Adrenal gland (tissue), 9 donors: ENCODE measurements at regions not wholly inside any gene's neighbourhood (a gene's known extent, or its start where the extent isn't known, plus 50 kb on each side); places are given as distances from the start of the nearest gene placed in this dataset.

ENCODE experiments used
- DNase-seq, 7 donors: peaks; one replicate each; pipeline ENCODE4 v3.0.0-alpha.2; 2019 to 2020
- H3K27ac ChIP-seq, 5 donors: fragments of 200-600 bp; sonication (generic) in 4 of 5; 1 replicate in 3 of 5; 2 replicates in 2 of 5; pipeline versions ENCODE4 v1.5.1 to v1.8.0; 2016 to 2020; ENCODE audit warnings: mild to moderate bottlenecking in 1 of 5
- H3K27me3 ChIP-seq: fragments of 200-600 bp; 2 replicates; pipeline ENCODE4 v1.8.0; 2021
- H3K36me3 ChIP-seq, 2 donors: fragments of 200-600 bp; replicated peaks in 1 of 2; 1 replicate in 1 of 2; 2 replicates in 1 of 2; pipeline versions ENCODE4 v1.5.1 to v1.8.0; 2018 to 2022
- H3K4me1 ChIP-seq, 2 donors: fragments of 200-600 bp; replicated peaks in 1 of 2; 1 replicate in 1 of 2; 2 replicates in 1 of 2; pipeline versions ENCODE4 v1.5.1 to v1.8.0; 2018 to 2021
- H3K4me3 ChIP-seq, 4 donors: fragments of 200-600 bp; sonication (generic) in 3 of 4; one replicate each; pipeline ENCODE4 v1.5.1; 2016 to 2018
- H3K9me3 ChIP-seq, 3 donors: fragments of 200-600 bp; sonication (generic) in 1 of 3; replicated peaks in 1 of 3; 1 replicate in 2 of 3; 2 replicates in 1 of 3; pipeline versions ENCODE4 v1.5.1 to v1.8.0; 2016 to 2021
- POLR2A ChIP-seq, 2 donors: fragments of 450-650 bp; IDR thresholded peaks; one replicate each; pipeline ENCODE4 v1.6.1; 2017; ENCODE audit warnings: antibody characterized with exemption in 2 of 2, mild to moderate bottlenecking in 2 of 2, moderate library complexity in 1 of 2
- WGBS, 4 donors: extraction: QIAGEN DNeasy Blood & Tissue Kit in 2 of 4; methylation state at CpG; one replicate each; pipeline versions ENCODE4 v1.1.5 to v1.1.7; 2013 to 2017; 5-methylcytosine and 5-hydroxymethylcytosine counted together
- intact Hi-C, 2 donors: fragments of 100-400 bp; cut with DNase I; formaldehyde crosslinking; loops; one replicate each; pipeline versions ENCODE4 v1.14.1 to v1.15.0; 2022 to 2023
- TF ChIP-seq, protein P1 (sequence below), 6 experiments: fragments of 450-650 bp in 4 of 6; fragments of 200-600 bp in 2 of 6; sonication (generic) in 1 of 6; IDR thresholded peaks; 1 replicate in 5 of 6; 2 replicates in 1 of 6; pipeline versions ENCODE4 v1.5.1 to v1.8.0; 2016 to 2021; ENCODE audit warnings: antibody characterized with exemption in 6 of 6, mild to moderate bottlenecking in 2 of 6, moderate library complexity in 1 of 6
- donor health status: healthy with polysubstance abuse.
- donor health status: Bipolar disorder and iron deficiency.
- donor health status: DM: yes; HTN: yes; CAD: no.
- donor health status: DM: no; HTN: no; CAD: no.
- donor health status: DM: no; HTN: no; CAD: no.

DNA sequence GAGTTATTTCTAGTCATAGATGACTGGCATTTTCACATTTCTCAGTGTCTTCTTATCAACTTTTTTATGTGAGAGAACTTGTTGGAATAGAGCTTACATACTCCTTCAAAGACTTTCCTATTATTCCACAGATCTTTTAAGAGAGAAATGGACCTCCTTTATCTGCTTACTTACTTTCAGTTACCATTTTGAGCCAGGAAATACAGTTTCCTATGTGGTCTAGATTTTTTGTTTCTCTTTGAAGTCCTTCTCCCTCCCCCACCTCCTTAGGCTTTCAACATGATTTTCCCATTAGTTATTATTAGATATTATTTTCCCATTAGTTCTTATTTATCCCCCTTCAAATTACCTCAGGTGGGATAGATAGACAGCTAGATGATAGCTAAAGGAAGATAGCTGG, 289.1 kb upstream of the ITGA1 start:
- no peak for TF ChIP-seq POLR2A (IDR thresholded peaks at IDR 0.05)
- TF ChIP-seq, protein P1, sequence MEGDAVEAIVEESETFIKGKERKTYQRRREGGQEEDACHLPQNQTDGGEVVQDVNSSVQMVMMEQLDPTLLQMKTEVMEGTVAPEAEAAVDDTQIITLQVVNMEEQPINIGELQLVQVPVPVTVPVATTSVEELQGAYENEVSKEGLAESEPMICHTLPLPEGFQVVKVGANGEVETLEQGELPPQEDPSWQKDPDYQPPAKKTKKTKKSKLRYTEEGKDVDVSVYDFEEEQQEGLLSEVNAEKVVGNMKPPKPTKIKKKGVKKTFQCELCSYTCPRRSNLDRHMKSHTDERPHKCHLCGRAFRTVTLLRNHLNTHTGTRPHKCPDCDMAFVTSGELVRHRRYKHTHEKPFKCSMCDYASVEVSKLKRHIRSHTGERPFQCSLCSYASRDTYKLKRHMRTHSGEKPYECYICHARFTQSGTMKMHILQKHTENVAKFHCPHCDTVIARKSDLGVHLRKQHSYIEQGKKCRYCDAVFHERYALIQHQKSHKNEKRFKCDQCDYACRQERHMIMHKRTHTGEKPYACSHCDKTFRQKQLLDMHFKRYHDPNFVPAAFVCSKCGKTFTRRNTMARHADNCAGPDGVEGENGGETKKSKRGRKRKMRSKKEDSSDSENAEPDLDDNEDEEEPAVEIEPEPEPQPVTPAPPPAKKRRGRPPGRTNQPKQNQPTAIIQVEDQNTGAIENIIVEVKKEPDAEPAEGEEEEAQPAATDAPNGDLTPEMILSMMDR (IDR thresholded peaks at IDR 0.05) = no peak
- Histone ChIP-seq H3K36me3 (no peaks in the 10 kb centered on the region), H3K4me1 (no peaks in the 10 kb centered on the region), H3K27ac (no peak overlapping the region), H3K27me3 (no peaks in the 10 kb centered on the region), H3K9me3 (no peaks in the 10 kb centered on the region), H3K4me3 (no peak overlapping the region)
- intact Hi-C loops = no loop called here
- DNase-seq = no peak

DNA sequence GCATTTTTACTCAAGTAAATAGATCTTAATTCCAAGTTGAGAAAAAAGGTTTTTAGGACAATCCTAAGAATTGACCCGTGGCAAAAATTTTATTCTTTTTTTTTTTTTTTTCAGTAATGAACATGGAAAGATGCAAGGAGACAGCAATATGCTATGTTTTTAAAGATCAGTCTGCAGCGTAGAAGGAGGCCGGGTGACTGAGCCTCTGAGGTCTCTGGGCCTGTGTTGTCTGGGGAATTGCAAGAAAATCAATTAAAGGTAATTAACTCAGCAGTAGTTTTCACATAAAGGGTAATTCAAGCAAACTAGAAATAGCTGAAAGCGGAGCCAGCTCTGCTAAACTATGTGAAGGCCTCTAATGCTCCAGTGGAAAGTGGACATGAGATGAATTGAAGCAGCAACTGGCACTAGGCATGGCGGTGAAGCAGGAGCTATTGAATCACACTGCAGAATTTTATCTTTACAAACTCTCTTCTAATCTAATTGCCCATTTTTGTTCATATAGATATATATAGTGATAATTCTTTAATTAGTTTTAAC, 285.2 kb upstream of the ITGA1 start:
- 89 to 92% (median 90%) methylated on average over 5 of the region's 5 CpGs for WGBS, 4 donors
- Histone ChIP-seq H3K36me3 (no peaks in the 10 kb centered on the region), H3K27ac (no peak overlapping the region), H3K9me3 (no peaks in the 10 kb centered on the region), H3K4me1 (no peaks in the 10 kb centered on the region), H3K4me3 (no peak overlapping the region), H3K27me3 (no peaks in the 10 kb centered on the region)
- TF ChIP-seq POLR2A (IDR thresholded peaks at IDR 0.05) = no peak
- intact Hi-C loops = no loop called here
- no peak for DNase-seq

DNA sequence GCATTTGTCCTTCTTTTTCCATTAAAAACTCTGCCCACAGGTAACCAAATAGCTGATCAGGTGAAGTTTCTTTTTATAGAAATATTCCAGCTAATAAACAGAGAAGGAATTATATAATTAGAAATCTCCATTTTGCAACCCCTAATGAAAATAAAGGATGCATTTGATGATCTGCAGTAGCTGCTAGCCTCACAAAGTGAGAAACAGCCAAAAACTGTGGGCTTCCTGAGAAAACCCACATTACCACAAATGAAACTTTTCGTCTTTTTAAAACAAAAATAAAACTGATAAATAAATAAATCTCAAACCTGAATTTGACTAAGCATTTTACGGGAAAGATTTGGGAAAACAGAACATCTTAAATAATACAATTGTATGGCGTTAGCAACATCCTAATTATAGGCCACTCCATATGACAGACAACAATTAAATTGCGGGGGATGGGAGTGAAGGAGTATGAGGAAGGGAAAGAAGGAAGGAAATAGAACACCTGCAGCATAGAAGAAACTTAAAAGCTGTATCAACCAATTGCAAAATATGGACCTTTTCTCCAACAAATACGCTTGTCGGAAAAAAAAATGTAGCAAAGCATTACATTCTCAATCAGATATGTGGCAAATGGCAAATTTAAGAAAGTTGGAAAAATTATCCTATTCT, 283.0 kb upstream of the ITGA1 start:
- DNase-seq = no peak
- no peaks in the 10 kb centered on the region for H3K27me3 ChIP-seq
- no peaks in the 10 kb centered on the region for H3K36me3 ChIP-seq
- WGBS, 4 donors = 72 to 79% (median 75%) methylated on average over 6 of the region's 6 CpGs
- H3K4me1 ChIP-seq = no peaks in the 10 kb centered on the region
- no peak for TF ChIP-seq POLR2A (IDR thresholded peaks at IDR 0.05)
- TF ChIP-seq, protein P1 (IDR thresholded peaks at IDR 0.05) = no peak
- intact Hi-C loops = no loop called here
- H3K9me3 ChIP-seq = no peaks in the 10 kb centered on the region
- no peak overlapping the region for H3K27ac ChIP-seq
- no peak overlapping the region for H3K4me3 ChIP-seq

DNA sequence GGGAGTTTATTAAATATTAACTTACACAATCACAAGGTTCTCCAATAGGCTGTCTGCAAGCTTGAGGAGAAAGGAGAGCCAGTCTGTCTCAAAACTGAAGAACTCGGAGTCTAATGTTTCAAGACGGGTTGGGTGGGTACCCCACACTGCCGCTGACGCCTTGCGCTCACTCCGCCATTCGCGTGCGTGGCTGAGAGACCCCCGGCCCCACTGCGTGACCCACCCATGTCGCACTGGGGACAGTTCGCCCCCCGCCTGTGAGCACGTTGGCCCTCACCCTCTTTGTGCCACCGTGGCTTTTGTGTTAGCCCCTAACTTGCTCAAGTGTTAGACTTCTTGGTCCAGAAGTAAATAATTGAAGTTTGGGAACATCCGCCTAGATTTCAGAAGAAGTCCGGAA, 270.0 kb upstream of the ITGA1 start:
- Histone ChIP-seq H3K27ac (no peak overlapping the region), H3K27me3 (no peaks in the 10 kb centered on the region), H3K36me3 (no peaks in the 10 kb centered on the region), H3K9me3 (no peaks in the 10 kb centered on the region), H3K4me1 (no peaks in the 10 kb centered on the region), H3K4me3 (no peak overlapping the region)
- TF ChIP-seq POLR2A (IDR thresholded peaks at IDR 0.05) = no peak
- TF ChIP-seq, protein P1 (IDR thresholded peaks at IDR 0.05) = no peak
- DNase-seq = no peak
- intact Hi-C loops = no loop called here
- 85 to 91% (median 90%) methylated on average over 15 to 18 of the region's 18 CpGs for WGBS, 4 donors

DNA sequence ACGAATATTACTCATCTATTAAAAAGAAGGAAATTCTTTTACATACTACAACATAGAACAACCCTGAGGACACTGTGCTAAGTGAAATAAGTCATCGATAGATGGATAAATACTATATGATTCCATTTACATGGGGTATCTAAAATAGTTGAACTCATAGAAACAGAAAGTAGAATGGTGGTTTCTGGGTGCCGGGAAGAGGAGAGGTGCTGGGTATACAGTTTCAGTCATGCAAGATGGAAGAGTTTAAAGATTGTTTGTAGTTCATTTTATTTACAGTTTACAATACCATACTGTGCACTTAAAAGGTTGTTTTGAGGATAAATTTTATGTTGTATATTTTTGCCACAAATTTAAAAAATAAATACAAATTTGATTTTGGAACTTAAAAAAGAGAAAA, 267.5 kb upstream of the ITGA1 start:
- no peaks in the 10 kb centered on the region for H3K4me1 ChIP-seq
- H3K27ac ChIP-seq = no peak overlapping the region
- no peak for DNase-seq
- intact Hi-C loops = no loop called here
- WGBS, 4 donors = 70 to 84% (median 81%) methylated on average over 3 of the region's 3 CpGs
- no peaks in the 10 kb centered on the region for H3K36me3 ChIP-seq
- H3K27me3 ChIP-seq = no peaks in the 10 kb centered on the region
- H3K9me3 ChIP-seq = no peaks in the 10 kb centered on the region
- no peak overlapping the region for H3K4me3 ChIP-seq
- no peak for TF ChIP-seq POLR2A (IDR thresholded peaks at IDR 0.05)
- TF ChIP-seq, protein P1 (IDR thresholded peaks at IDR 0.05) = no peak
